ENCODE measurements at regions not wholly inside any gene's neighbourhood (a gene's known extent, or its start where the extent isn't known, plus 50 kb on each side); places are given as distances from the start of the nearest gene placed in this dataset.

DNA sequence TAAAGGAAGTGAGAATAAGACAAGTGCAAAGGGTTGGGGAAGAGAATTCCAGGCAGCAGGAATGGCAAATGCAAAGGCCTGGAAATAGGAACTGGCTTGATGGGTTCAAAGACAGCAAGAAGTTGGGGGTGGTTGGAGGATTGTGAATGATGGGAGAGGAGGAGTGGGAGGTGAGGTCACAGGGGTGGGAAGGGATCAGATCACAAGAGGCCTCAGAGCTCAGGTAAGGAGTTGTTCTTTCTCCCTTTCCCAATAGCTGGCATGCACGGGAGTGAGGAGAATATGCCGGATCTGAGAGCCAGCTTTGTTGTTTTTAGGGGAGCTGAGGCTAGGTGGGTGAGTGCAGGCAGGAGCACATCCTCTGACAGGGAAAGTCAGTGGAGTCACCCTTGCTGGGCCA, 94.0 kb upstream of the RAB3GAP2 start:
- no peak overlapping the region for H3K4me2 ChIP-seq (ENCODE audit: low read length)
- H3K27ac ChIP-seq (ENCODE audit: low read depth, low read length, poor library complexity, severe bottlenecking): no peak overlapping the region
- no peaks in the 10 kb centered on the region for H3K36me3 ChIP-seq (ENCODE audit: insufficient read depth, low read length)
- no peaks in the 10 kb centered on the region for H3K9me2 ChIP-seq (ENCODE audit: insufficient read depth, low read length)
- no peaks in the 10 kb centered on the region for H3K4me1 ChIP-seq (ENCODE audit: insufficient read depth, low read length, poor library complexity, severe bottlenecking)
- CTCF ChIA-PET (ENCODE audit: unreplicated experiment): no interaction called here
- H3K4me3 ChIP-seq (ENCODE audit: low read depth, low read length, poor library complexity, severe bottlenecking): no peak overlapping the region
- TF ChIP-seq, protein P1, sequence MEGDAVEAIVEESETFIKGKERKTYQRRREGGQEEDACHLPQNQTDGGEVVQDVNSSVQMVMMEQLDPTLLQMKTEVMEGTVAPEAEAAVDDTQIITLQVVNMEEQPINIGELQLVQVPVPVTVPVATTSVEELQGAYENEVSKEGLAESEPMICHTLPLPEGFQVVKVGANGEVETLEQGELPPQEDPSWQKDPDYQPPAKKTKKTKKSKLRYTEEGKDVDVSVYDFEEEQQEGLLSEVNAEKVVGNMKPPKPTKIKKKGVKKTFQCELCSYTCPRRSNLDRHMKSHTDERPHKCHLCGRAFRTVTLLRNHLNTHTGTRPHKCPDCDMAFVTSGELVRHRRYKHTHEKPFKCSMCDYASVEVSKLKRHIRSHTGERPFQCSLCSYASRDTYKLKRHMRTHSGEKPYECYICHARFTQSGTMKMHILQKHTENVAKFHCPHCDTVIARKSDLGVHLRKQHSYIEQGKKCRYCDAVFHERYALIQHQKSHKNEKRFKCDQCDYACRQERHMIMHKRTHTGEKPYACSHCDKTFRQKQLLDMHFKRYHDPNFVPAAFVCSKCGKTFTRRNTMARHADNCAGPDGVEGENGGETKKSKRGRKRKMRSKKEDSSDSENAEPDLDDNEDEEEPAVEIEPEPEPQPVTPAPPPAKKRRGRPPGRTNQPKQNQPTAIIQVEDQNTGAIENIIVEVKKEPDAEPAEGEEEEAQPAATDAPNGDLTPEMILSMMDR (conservative IDR thresholded peaks at IDR 0.05; ENCODE audit: low read length): no peak
- TF ChIP-seq EZH2phosphoT487 (IDR thresholded peaks at IDR 0.05; ENCODE audit: borderline replicate concordance, low read depth, low read length): no peak
- no TSS peak for BruUV-seq (replicated peaks)
- POLR2A ChIA-PET: no interaction called here
- intact Hi-C loops (cut with micrococcal nuclease; ENCODE audit: unreplicated experiment): no loop called here
- DNase-seq (ENCODE audit: low spot score): no peak
- H2AFZ ChIP-seq (ENCODE audit: low read length): no peak overlapping the region
- H3K79me2 ChIP-seq (ENCODE audit: insufficient read depth, low read depth, low read length): no peaks in the 10 kb centered on the region
- no peaks in the 10 kb centered on the region for H3K9me3 ChIP-seq (ENCODE audit: low read length)
- no peaks in the 10 kb centered on the region for H4K20me1 ChIP-seq (ENCODE audit: insufficient read depth, low read length)

DNA sequence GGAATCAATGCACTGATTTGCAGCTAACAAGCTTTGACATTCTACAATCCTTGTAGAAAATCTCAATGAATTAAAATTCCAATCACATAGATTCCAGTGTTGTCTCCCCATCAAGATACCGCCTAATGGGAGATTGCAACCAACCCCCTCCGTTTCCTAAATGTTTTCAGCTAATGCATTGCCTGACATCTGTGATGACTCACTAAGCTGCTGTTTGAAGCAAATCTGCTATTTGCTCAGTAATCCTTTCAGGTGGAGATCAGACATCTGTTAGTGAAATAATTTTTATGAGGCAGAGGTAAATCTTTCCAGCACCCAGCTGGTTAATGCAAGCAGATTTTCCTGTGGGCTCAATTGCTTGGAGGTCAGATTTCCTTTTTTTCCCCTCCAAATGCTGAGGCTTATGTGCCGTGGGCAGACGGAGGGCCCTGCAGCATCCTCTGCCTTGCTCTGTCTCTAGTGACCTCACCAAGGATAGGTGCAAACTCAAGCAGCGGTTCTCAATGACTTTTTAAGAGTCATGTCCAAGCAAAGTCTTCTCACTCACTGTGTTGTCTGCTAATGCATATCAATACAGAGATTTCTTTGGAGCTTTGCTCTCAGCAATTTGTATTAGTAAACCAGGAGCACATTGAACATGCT, 91.1 kb upstream of the RAB3GAP2 start:
- BruUV-seq (replicated peaks): no TSS peak
- CTCF ChIA-PET (ENCODE audit: unreplicated experiment): no interaction called here

More for the DNA sequence above, 91.1 kb upstream of the RAB3GAP2 start:
- POLR2A ChIA-PET: no interaction called here
- no peaks in the 10 kb centered on the region for H4K20me1 ChIP-seq (ENCODE audit: insufficient read depth, low read length)
- no peak overlapping the region for H2AFZ ChIP-seq (ENCODE audit: low read length)
- intact Hi-C loops (cut with micrococcal nuclease; ENCODE audit: unreplicated experiment): no loop called here
- H3K4me2 ChIP-seq (ENCODE audit: low read length): no peak overlapping the region
- H3K9me2 ChIP-seq (ENCODE audit: insufficient read depth, low read length): no peaks in the 10 kb centered on the region
- no peaks in the 10 kb centered on the region for H3K79me2 ChIP-seq (ENCODE audit: insufficient read depth, low read depth, low read length)
- no peaks in the 10 kb centered on the region for H3K4me1 ChIP-seq (ENCODE audit: insufficient read depth, low read length, poor library complexity, severe bottlenecking)
- TF ChIP-seq, protein P1 (conservative IDR thresholded peaks at IDR 0.05; ENCODE audit: low read length): no peak
- no peak for TF ChIP-seq EZH2phosphoT487 (IDR thresholded peaks at IDR 0.05; ENCODE audit: borderline replicate concordance, low read depth, low read length)
- no peak overlapping the region for H3K4me3 ChIP-seq (ENCODE audit: low read depth, low read length, poor library complexity, severe bottlenecking)
- DNase-seq (ENCODE audit: low spot score): no peak
- H3K9me3 ChIP-seq (ENCODE audit: low read length): no peaks in the 10 kb centered on the region
- no peaks in the 10 kb centered on the region for H3K36me3 ChIP-seq (ENCODE audit: insufficient read depth, low read length)
- no peak overlapping the region for H3K27ac ChIP-seq (ENCODE audit: low read depth, low read length, poor library complexity, severe bottlenecking)

Data from OCI-LY7 (cell line).